HCT116 (cell line): ENCODE measurements at regions not wholly inside any gene's neighbourhood (a gene's known extent, or its start where the extent isn't known, plus 50 kb on each side); places are given as distances from the start of the nearest gene placed in this dataset.

Experiments used
- ATAC-seq: fragments of 200-7000 bp; cut with Tn5 transposase; 2 replicates; pipeline ENCODE4 v1.9.1; 2020; ENCODE audit warnings: mild to moderate bottlenecking, moderate library complexity
- BruUV-seq: library from RNA; stranded (reverse); fragments of 400-500 nt; replicated peaks from 2 replicates; lab custom pipeline; 2021; lab: Mats Ljungman, UMichigan
- CTCF ChIA-PET: fragments of 300-600 bp; sonication (Branson Sonifier 250); formaldehyde crosslinking; loops from one replicate; lab custom pipeline; 2021; ENCODE audit warnings: antibody characterized with exemption; lab: Charles Lee
- POLR2A ChIA-PET: fragments of 300-600, 350-600 bp; sonication (Branson Sonifier 250); formaldehyde crosslinking; loops from one replicate; lab custom pipeline; 2021; ENCODE audit warnings: antibody characterized with exemption; lab: Charles Lee
- RAD21 ChIA-PET, 2 experiments: fragments of 300-600 bp; sonication (Branson Sonifier 250); formaldehyde crosslinking; loops; one replicate each; lab custom pipeline; 2023; ENCODE audit warnings: low total read pairs in 2 of 2; ENCODE audit not compliant: uncharacterized antibody in 2 of 2, unreplicated experiment in 2 of 2, low non-redundant PET in 1 of 2; lab: Charles Lee
- DNase-seq: peaks from one replicate; pipeline ENCODE4 v3.0.0-alpha.2; 2010; ENCODE audit warnings: low read depth, low spot score
- H2AFZ ChIP-seq: fragments of 200-600 bp; shearing (Covaris generic), sonication (generic); 2 replicates; pipeline ENCODE4 v1.6.1; 2017; ENCODE audit warnings: low read depth, mixed run types, mixed read lengths, antibody characterized with exemption, low read length; ENCODE audit not compliant: poor library complexity, severe bottlenecking
- H3K27ac ChIP-seq: 2 replicates; pipeline ENCODE4 v1.5.1; 2012; ENCODE audit warnings: low read depth, low read length
- H3K27me3 ChIP-seq: fragments of 200-600 bp; sonication (generic); 2 replicates; pipeline ENCODE4 v1.6.1; 2016; ENCODE audit warnings: mixed run types, low read length, mixed read lengths; ENCODE audit not compliant: insufficient read depth
- H3K36me3 ChIP-seq, 2 experiments: fragments of 200-500 bp in 1 of 2; fragments of 200-600 bp in 1 of 2; sonication (Bioruptor generic) in 1 of 2; sonication (generic) in 1 of 2; 2 replicates each; pipeline versions ENCODE4 v1.5.1 to v1.6.1; 2014 to 2016; ENCODE audit warnings: low read length in 2 of 2, inconsistent platforms in 1 of 2, mixed read lengths in 1 of 2, mixed run types in 1 of 2; ENCODE audit not compliant: insufficient read depth in 2 of 2, control insufficient read depth in 1 of 2
- H3K4me1 ChIP-seq, 2 experiments: fragments of 200-600 bp in 1 of 2; sonication (generic) in 1 of 2; 2 replicates each; pipeline versions ENCODE4 v1.5.1 to v1.6.1; 2012 to 2017; ENCODE audit warnings: low read length in 2 of 2, inconsistent platforms in 1 of 2, mild to moderate bottlenecking in 1 of 2, mixed read lengths in 1 of 2, mixed run types in 1 of 2, moderate library complexity in 1 of 2; ENCODE audit not compliant: insufficient read depth in 2 of 2, control insufficient read depth in 1 of 2
- H3K4me2 ChIP-seq: fragments of 200-600 bp; sonication (generic); 2 replicates; pipeline ENCODE4 v1.6.1; 2017; ENCODE audit warnings: mixed run types, low read length, mixed read lengths
- H3K4me3 ChIP-seq, 2 experiments: fragments of 200-600 bp in 1 of 2; sonication (generic) in 1 of 2; replicated peaks in 1 of 2; 2 replicates each; pipeline ENCODE4 v1.5.1; 2011 to 2016; ENCODE audit warnings: low read length in 2 of 2, control low read depth in 1 of 2, low read depth in 1 of 2, mild to moderate bottlenecking in 1 of 2, mixed read lengths in 1 of 2, mixed run types in 1 of 2
- H3K79me2 ChIP-seq: fragments of 200-600 bp; sonication (generic); 2 replicates; pipeline ENCODE4 v1.6.1; 2017; ENCODE audit warnings: mild to moderate bottlenecking, mixed run types, low read length, moderate library complexity, mixed read lengths; ENCODE audit not compliant: insufficient read depth
- H3K9ac ChIP-seq: fragments of 200-600 bp; sonication (generic); 2 replicates; pipeline ENCODE4 v1.6.1; 2016; ENCODE audit warnings: low read length, mixed read lengths
- H3K9me2 ChIP-seq: fragments of 200-600 bp; sonication (generic), shearing (Covaris generic); 2 replicates; pipeline ENCODE4 v1.6.1; 2017; ENCODE audit warnings: mixed run types, mild to moderate bottlenecking, moderate library complexity; ENCODE audit not compliant: insufficient read depth
- H3K9me3 ChIP-seq, 2 experiments: fragments of 200-500 bp in 1 of 2; fragments of 200-600 bp in 1 of 2; sonication (Bioruptor generic) in 1 of 2; sonication (generic) in 1 of 2; 2 replicates each; pipeline ENCODE4 v1.6.1; 2014 to 2017; ENCODE audit warnings: low read length in 2 of 2, mixed read lengths in 2 of 2, inconsistent platforms in 1 of 2, low read depth in 1 of 2, mild to moderate bottlenecking in 1 of 2, mixed run types in 1 of 2, moderate library complexity in 1 of 2; ENCODE audit not compliant: control insufficient read depth in 1 of 2, insufficient read depth in 1 of 2
- H4K20me1 ChIP-seq: fragments of 200-600 bp; sonication (generic), shearing (Covaris generic); 2 replicates; pipeline ENCODE4 v1.6.1; 2017; ENCODE audit warnings: mixed run types, mild to moderate bottlenecking, moderate library complexity; ENCODE audit not compliant: insufficient read depth
- ATF3 ChIP-seq: IDR thresholded peaks from 2 replicates; pipeline ENCODE4 v1.6.1; 2012
- CBX3 ChIP-seq: IDR thresholded peaks from 2 replicates; pipeline ENCODE4 v1.6.1; 2012; ENCODE audit warnings: low read depth
- CEBPB ChIP-seq: IDR thresholded peaks from 2 replicates; pipeline ENCODE4 v1.6.1; 2012; ENCODE audit warnings: low read depth
- CTCF ChIP-seq, 3 experiments: fragments of 200-600 bp in 1 of 3; sonication (generic) in 1 of 3; IDR thresholded peaks in 2 of 3; conservative IDR thresholded peaks in 1 of 3; 2 replicates each; pipeline ENCODE4 v1.5.1; 2012 to 2017; ENCODE audit warnings: low read depth in 2 of 3, low read length in 2 of 3, antibody characterized with exemption in 1 of 3, borderline replicate concordance in 1 of 3, control low read depth in 1 of 3, mild to moderate bottlenecking in 1 of 3, mixed read lengths in 1 of 3, mixed run types in 1 of 3, moderate library complexity in 1 of 3; ENCODE audit not compliant: insufficient read depth in 1 of 3
- EGR1 ChIP-seq: IDR thresholded peaks from 2 replicates; pipeline ENCODE4 v1.6.1; 2012; ENCODE audit warnings: low read depth
- ELF1 ChIP-seq: IDR thresholded peaks from 2 replicates; pipeline ENCODE4 v1.6.1; 2012; ENCODE audit warnings: low read depth, borderline replicate concordance
- EZH2 ChIP-seq: fragments of 200-600 bp; sonication (generic); IDR thresholded peaks from 2 replicates; pipeline ENCODE4 v1.6.1; 2017; ENCODE audit warnings: antibody characterized with exemption, mixed run types
- EZH2phosphoT487 ChIP-seq: fragments of 200-600 bp; IDR thresholded peaks from 2 replicates; pipeline ENCODE4 v1.6.1; 2018; ENCODE audit warnings: antibody characterized with exemption, borderline replicate concordance
- POLR2AphosphoS5 ChIP-seq: IDR thresholded peaks from 2 replicates; pipeline ENCODE4 v1.6.1; 2011; ENCODE audit warnings: mild to moderate bottlenecking, low read depth, low read length, moderate library complexity
- RAD21 ChIP-seq: IDR thresholded peaks from 2 replicates; pipeline ENCODE4 v1.6.1; 2012; ENCODE audit warnings: low read depth, mild to moderate bottlenecking
- REST ChIP-seq: IDR thresholded peaks from 2 replicates; pipeline ENCODE4 v1.6.1; 2012; ENCODE audit warnings: low read depth
- SIN3A ChIP-seq: IDR thresholded peaks from 2 replicates; pipeline ENCODE4 v1.6.1; 2012; ENCODE audit warnings: low read depth
- SP1 ChIP-seq: IDR thresholded peaks from 2 replicates; pipeline ENCODE4 v1.6.1; 2012; ENCODE audit warnings: low read depth
- SRF ChIP-seq: IDR thresholded peaks from 2 replicates; pipeline ENCODE4 v1.6.1; 2012; ENCODE audit warnings: low read depth
- YY1 ChIP-seq: IDR thresholded peaks from 2 replicates; pipeline ENCODE4 v1.6.1; 2011; ENCODE audit warnings: low read length, low read depth, moderate library complexity, mild to moderate bottlenecking; ENCODE audit not compliant: insufficient replicate concordance; ENCODE audit errors: extremely low read depth
- ZBTB33 ChIP-seq: IDR thresholded peaks from 2 replicates; pipeline ENCODE4 v1.6.1; 2011; ENCODE audit warnings: mild to moderate bottlenecking, low read length, moderate library complexity; ENCODE audit not compliant: insufficient replicate concordance; ENCODE audit errors: extremely low read depth
- ZFX ChIP-seq: fragments of 450-650 bp; IDR thresholded peaks from 2 replicates; pipeline ENCODE4 v1.6.1; 2017
- ZNF274 ChIP-seq: fragments of 200-500 bp; sonication (Bioruptor generic); IDR thresholded peaks from 2 replicates; pipeline ENCODE4 v1.6.1; 2014; ENCODE audit warnings: mild to moderate bottlenecking, low read depth, low read length, inconsistent platforms
- intact Hi-C: fragments of 100-400 bp; cut with micrococcal nuclease; formaldehyde crosslinking; loops from 2 replicates; pipeline ENCODE4 v1.10.0; 2022

GRCh38 chr12:78430551-78430950, 434.0 kb upstream of the SYT1 start:
- DNase-seq (no peak), ATAC-seq (no peak)
- ChIA-PET POLR2A (no interaction called here), CTCF (no interaction called here), RAD21 (no interaction called here)
- BruUV-seq: no TSS peak
- H4K20me1 ChIP-seq: no peaks in the 10 kb centered on the region
- no peak overlapping the region for H3K4me3 ChIP-seq
- no peaks in the 10 kb centered on the region for H3K9me2 ChIP-seq
- no peaks in the 10 kb centered on the region for H3K27me3 ChIP-seq
- H3K36me3 ChIP-seq: no peaks in the 10 kb centered on the region
- no peaks in the 10 kb centered on the region for H3K79me2 ChIP-seq
- H3K27ac ChIP-seq: no peak overlapping the region
- TF ChIP-seq CEBPB (no peak), YY1 (no peak), EZH2phosphoT487 (no peak), CBX3 (no peak), SP1 (no peak), POLR2AphosphoS5 (no peak), SIN3A (no peak), REST (no peak), EZH2 (no peak), ELF1 (no peak), CTCF (IDR thresholded peaks at IDR 0.05 in 2 of 3, conservative IDR thresholded peaks at IDR 0.05 in 1 of 3; ENCODE audit: borderline replicate concordance in 1 of 3, insufficient read depth in 1 of 3, low read depth in 2 of 3, low read length in 2 of 3) (no peak), ATF3 (no peak), SRF (no peak), RAD21 (no peak), ZFX (no peak), ZNF274 (no peak), ZBTB33 (no peak), EGR1 (no peak)
- H3K9me3 ChIP-seq: no peaks in the 10 kb centered on the region
- H2AFZ ChIP-seq: no peak overlapping the region
- H3K9ac ChIP-seq: no peak overlapping the region
- intact Hi-C loops: no loop called here
- no peak overlapping the region for H3K4me2 ChIP-seq
- H3K4me1 ChIP-seq: no peaks in the 10 kb centered on the region
